ENCODE measurements at regions not wholly inside any gene's neighbourhood (a gene's known extent, or its start where the extent isn't known, plus 50 kb on each side); places are given as distances from the start of the nearest gene placed in this dataset.

GRCh38 chr13:90184355-90184754 is 1163.1 kb upstream of the MIR17HG start:
- DNase-seq: no peak
- no peak for TF ChIP-seq CTCF (IDR thresholded peaks at IDR 0.05; ENCODE audit: partially characterized antibody, unreplicated experiment)
- Mint-ChIP-seq H3K36me3 (ENCODE audit: unreplicated experiment) (no peaks in the 10 kb centered on the region), H3K4me1 (ENCODE audit: low read depth, unreplicated experiment) (no peaks in the 10 kb centered on the region), H3K4me3 (ENCODE audit: unreplicated experiment) (no peak overlapping the region), H3K27me3 (ENCODE audit: unreplicated experiment) (no peaks in the 10 kb centered on the region), H3K9me3 (ENCODE audit: unreplicated experiment) (no peaks in the 10 kb centered on the region), H3K27ac (ENCODE audit: unreplicated experiment) (no peak overlapping the region)

- H3K4me1 Mint-ChIP-seq (ENCODE audit: low read depth, unreplicated experiment): no peaks in the 10 kb centered on the region
- no peaks in the 10 kb centered on the region for H3K27me3 Mint-ChIP-seq (ENCODE audit: unreplicated experiment)
- no peaks in the 10 kb centered on the region for H3K9me3 Mint-ChIP-seq (ENCODE audit: unreplicated experiment)
- H3K27ac Mint-ChIP-seq (ENCODE audit: unreplicated experiment): no peak overlapping the region
- no peak overlapping the region for H3K4me3 Mint-ChIP-seq (ENCODE audit: unreplicated experiment)
- DNase-seq: no peak
- TF ChIP-seq CTCF (IDR thresholded peaks at IDR 0.05; ENCODE audit: partially characterized antibody, unreplicated experiment): no peak
- no peaks in the 10 kb centered on the region for H3K36me3 Mint-ChIP-seq (ENCODE audit: unreplicated experiment)
Observed at GRCh38 chr13:90185734-90186133, 1161.8 kb upstream of the MIR17HG start.

GRCh38 chr13:90187478-90188350 is 1159.8 kb upstream of the MIR17HG start:
- no peak for DNase-seq
- Mint-ChIP-seq H3K36me3 (ENCODE audit: unreplicated experiment) (no peaks in the 10 kb centered on the region), H3K9me3 (ENCODE audit: unreplicated experiment) (no peaks in the 10 kb centered on the region), H3K4me1 (ENCODE audit: low read depth, unreplicated experiment) (no peaks in the 10 kb centered on the region), H3K27ac (ENCODE audit: unreplicated experiment) (no peak overlapping the region), H3K27me3 (ENCODE audit: unreplicated experiment) (no peaks in the 10 kb centered on the region), H3K4me3 (ENCODE audit: unreplicated experiment) (no peak overlapping the region)
- TF ChIP-seq CTCF (IDR thresholded peaks at IDR 0.05; ENCODE audit: partially characterized antibody, unreplicated experiment): no peak

GRCh38 chr13:90188351-90188636 is 1159.2 kb upstream of the MIR17HG start:
- no peak for DNase-seq
- no peaks in the 10 kb centered on the region for H3K27me3 Mint-ChIP-seq (ENCODE audit: unreplicated experiment)
- no peak overlapping the region for H3K4me3 Mint-ChIP-seq (ENCODE audit: unreplicated experiment)
- no peaks in the 10 kb centered on the region for H3K9me3 Mint-ChIP-seq (ENCODE audit: unreplicated experiment)
- H3K27ac Mint-ChIP-seq (ENCODE audit: unreplicated experiment): no peak overlapping the region
- no peak for TF ChIP-seq CTCF (IDR thresholded peaks at IDR 0.05; ENCODE audit: partially characterized antibody, unreplicated experiment)
- no peaks in the 10 kb centered on the region for H3K4me1 Mint-ChIP-seq (ENCODE audit: low read depth, unreplicated experiment)
- H3K36me3 Mint-ChIP-seq (ENCODE audit: unreplicated experiment): no peaks in the 10 kb centered on the region

GRCh38 chr13:90197722-90198121 is 1149.8 kb upstream of the MIR17HG start:
- Mint-ChIP-seq H3K27ac (ENCODE audit: unreplicated experiment) (no peak overlapping the region), H3K4me3 (ENCODE audit: unreplicated experiment) (no peak overlapping the region), H3K36me3 (ENCODE audit: unreplicated experiment) (no peaks in the 10 kb centered on the region), H3K9me3 (ENCODE audit: unreplicated experiment) (no peaks in the 10 kb centered on the region), H3K4me1 (ENCODE audit: low read depth, unreplicated experiment) (no peaks in the 10 kb centered on the region), H3K27me3 (ENCODE audit: unreplicated experiment) (no peaks in the 10 kb centered on the region)
- DNase-seq: no peak
- TF ChIP-seq CTCF (IDR thresholded peaks at IDR 0.05; ENCODE audit: partially characterized antibody, unreplicated experiment): no peak
